OCI-LY7 (cell line): ENCODE measurements at regions not wholly inside any gene's neighbourhood (a gene's known extent, or its start where the extent isn't known, plus 50 kb on each side); places are given as distances from the start of the nearest gene placed in this dataset.

Experiments used
- BruUV-seq: library from RNA; stranded (reverse); fragments of 400-500 nt; replicated peaks from 2 replicates; lab custom pipeline; 2021; lab: Mats Ljungman, UMichigan
- CTCF ChIA-PET: fragments of 300-600 bp; sonication (Branson Sonifier 250); formaldehyde crosslinking; loops from one replicate; lab custom pipeline; 2022; ENCODE audit warnings: antibody characterized with exemption; ENCODE audit not compliant: unreplicated experiment; lab: Charles Lee
- POLR2A ChIA-PET: fragments of 300-600 bp; sonication (Branson Sonifier 250); formaldehyde crosslinking; loops from one replicate; lab custom pipeline; 2022; ENCODE audit warnings: antibody characterized with exemption; lab: Charles Lee
- DNase-seq: peaks from one replicate; pipeline ENCODE4 v3.0.0-alpha.2; 2015; ENCODE audit warnings: low spot score
- H2AFZ ChIP-seq: fragments of 200-600 bp; sonication (generic), shearing (Covaris generic); 2 replicates; pipeline ENCODE4 v1.6.1; 2014; ENCODE audit warnings: mild to moderate bottlenecking, antibody characterized with exemption, low read length, moderate library complexity
- H3K27ac ChIP-seq: fragments of 200-600 bp; sonication (generic); 2 replicates; pipeline ENCODE4 v1.5.1; 2014; ENCODE audit warnings: mixed run types, low read depth, mild to moderate bottlenecking, moderate library complexity, low read length, inconsistent platforms; ENCODE audit not compliant: poor library complexity, severe bottlenecking
- H3K36me3 ChIP-seq: fragments of 200-600 bp; sonication (generic); 2 replicates; pipeline ENCODE4 v1.6.1; 2014; ENCODE audit warnings: mild to moderate bottlenecking, antibody characterized with exemption, low read length, moderate library complexity, mixed read lengths; ENCODE audit not compliant: insufficient read depth
- H3K4me1 ChIP-seq: fragments of 200-600 bp; sonication (generic); 2 replicates; pipeline ENCODE4 v1.5.1; 2014; ENCODE audit warnings: mild to moderate bottlenecking, low read length; ENCODE audit not compliant: insufficient read depth, poor library complexity, severe bottlenecking
- H3K4me2 ChIP-seq: fragments of 200-600 bp; sonication (generic); 2 replicates; pipeline ENCODE4 v1.6.1; 2014; ENCODE audit warnings: mild to moderate bottlenecking, low read length
- H3K4me3 ChIP-seq: fragments of 200-600 bp; sonication (generic); 2 replicates; pipeline ENCODE4 v1.5.1; 2014; ENCODE audit warnings: mild to moderate bottlenecking, low read depth, low read length; ENCODE audit not compliant: poor library complexity, severe bottlenecking
- H3K79me2 ChIP-seq: fragments of 200-600 bp; sonication (generic); 2 replicates; pipeline ENCODE4 v1.6.1; 2016; ENCODE audit warnings: low read depth, mild to moderate bottlenecking, low read length, moderate library complexity, mixed read lengths; ENCODE audit not compliant: insufficient read depth
- H3K9me2 ChIP-seq: fragments of 200-600 bp; sonication (generic); 2 replicates; pipeline ENCODE4 v1.6.1; 2016; ENCODE audit warnings: mild to moderate bottlenecking, low read length, mixed read lengths; ENCODE audit not compliant: insufficient read depth
- H3K9me3 ChIP-seq: fragments of 200-600 bp; sonication (generic); 2 replicates; pipeline ENCODE4 v1.6.1; 2014; ENCODE audit warnings: mild to moderate bottlenecking, mixed run types, low read length, mixed read lengths
- H4K20me1 ChIP-seq: fragments of 200-600 bp; sonication (generic); 2 replicates; pipeline ENCODE4 v1.6.1; 2014; ENCODE audit warnings: mild to moderate bottlenecking, antibody characterized with exemption, low read length, moderate library complexity, mixed read lengths; ENCODE audit not compliant: insufficient read depth
- CTCF ChIP-seq: fragments of 200-600 bp; sonication (generic); conservative IDR thresholded peaks from 2 replicates; pipeline ENCODE4 v1.5.1; 2014; ENCODE audit warnings: mild to moderate bottlenecking, antibody characterized with exemption, low read length, moderate library complexity, mixed read lengths
- EZH2phosphoT487 ChIP-seq: fragments of 200-600 bp; sonication (generic); IDR thresholded peaks from 2 replicates; pipeline ENCODE4 v1.6.1; 2018; ENCODE audit warnings: low read depth, borderline replicate concordance, mild to moderate bottlenecking, mixed run types, antibody characterized with exemption, low read length, moderate library complexity, mixed read lengths
- intact Hi-C: fragments of 100-400 bp; cut with micrococcal nuclease; formaldehyde crosslinking; loops from one replicate; pipeline ENCODE4 v1.10.0; 2022; ENCODE audit not compliant: unreplicated experiment

- no peaks in the 10 kb centered on the region for H3K79me2 ChIP-seq
- no peaks in the 10 kb centered on the region for H3K36me3 ChIP-seq
- H3K9me3 ChIP-seq = no peaks in the 10 kb centered on the region
- CTCF ChIA-PET = no interaction called here
- no peak for TF ChIP-seq CTCF
- no peak for TF ChIP-seq EZH2phosphoT487
- H3K27ac ChIP-seq = no peak overlapping the region
- POLR2A ChIA-PET = no interaction called here
- no peak overlapping the region for H3K4me3 ChIP-seq
- intact Hi-C loops = no loop called here
- H4K20me1 ChIP-seq = no peaks in the 10 kb centered on the region
- BruUV-seq = no TSS peak
- no peak for DNase-seq
- no peak overlapping the region for H3K4me2 ChIP-seq
- no peak overlapping the region for H2AFZ ChIP-seq
- H3K9me2 ChIP-seq = no peaks in the 10 kb centered on the region
- no peaks in the 10 kb centered on the region for H3K4me1 ChIP-seq
These were observed 162.6 kb downstream of the MTERF1 start for GRCh38 chr7:91717681-91718470.

GRCh38 chr7:91719008-91719407, 161.5 kb downstream of the MTERF1 start:
- Histone ChIP-seq H4K20me1 (no peaks in the 10 kb centered on the region), H3K36me3 (no peaks in the 10 kb centered on the region), H2AFZ (no peak overlapping the region), H3K4me1 (no peaks in the 10 kb centered on the region), H3K79me2 (no peaks in the 10 kb centered on the region), H3K27ac (no peak overlapping the region), H3K9me3 (no peaks in the 10 kb centered on the region), H3K4me2 (no peak overlapping the region), H3K4me3 (no peak overlapping the region), H3K9me2 (no peaks in the 10 kb centered on the region)
- ChIA-PET POLR2A (interaction anchor here (0.6 kb wide), 1 partner anchor 1375 kb away, joined by 3 read pairs; no protein-coding TSS in a partner anchor), CTCF (no interaction called here)
- intact Hi-C loops = no loop called here
- no peak for DNase-seq
- no TSS peak for BruUV-seq
- TF ChIP-seq EZH2phosphoT487 (no peak), CTCF (no peak)

GRCh38 chr7:91720260-91720937, 160.1 kb downstream of the MTERF1 start:
- CTCF ChIA-PET = no interaction called here
- Histone ChIP-seq H3K4me1 (no peaks in the 10 kb centered on the region), H4K20me1 (no peaks in the 10 kb centered on the region), H3K4me3 (no peak overlapping the region), H3K4me2 (no peak overlapping the region), H3K79me2 (no peaks in the 10 kb centered on the region), H3K9me3 (no peaks in the 10 kb centered on the region), H3K36me3 (no peaks in the 10 kb centered on the region), H3K27ac (no peak overlapping the region), H2AFZ (no peak overlapping the region), H3K9me2 (no peaks in the 10 kb centered on the region)
- TF ChIP-seq CTCF = no peak
- no peak for TF ChIP-seq EZH2phosphoT487
- POLR2A ChIA-PET = interaction anchor here (0.7 kb wide), 1 partner anchor 273 kb away, joined by 3 read pairs; no protein-coding TSS in a partner anchor
- no TSS peak for BruUV-seq
- intact Hi-C loops = no loop called here
- no peak for DNase-seq
